ENCODE measurements at regions not wholly inside any gene's neighbourhood (a gene's known extent, or its start where the extent isn't known, plus 50 kb on each side); places are given as distances from the start of the nearest gene placed in this dataset.

- 86 to 97% methylated on average over 1 of the region's 1 CpG for WGBS, 2 donors
- H3K4me3 ChIP-seq (ENCODE audit: low read length in 2 of 2) = no peak overlapping the region
- DNase-seq = no peak
- no peaks in the 10 kb centered on the region for H3K4me1 ChIP-seq (ENCODE audit: control insufficient read depth in 1 of 2, insufficient read depth in 2 of 2, low read length in 2 of 2)
- intact Hi-C loops (cut with DNase I) = no loop called here
- H3K9me3 ChIP-seq (ENCODE audit: control insufficient read depth, low read length) = no peaks in the 10 kb centered on the region
- H3K27ac ChIP-seq (ENCODE audit: low read depth in 1 of 2, low read length in 2 of 2) = no peak overlapping the region
- ATAC-seq (ENCODE audit: low FRiP score) = no peak
- no peaks in the 10 kb centered on the region for H3K27me3 ChIP-seq (ENCODE audit: control insufficient read depth in 1 of 2, insufficient read depth in 2 of 2, low read length in 1 of 2)
- no peaks in the 10 kb centered on the region for H3K36me3 ChIP-seq (ENCODE audit: control insufficient read depth in 1 of 2, insufficient read depth in 2 of 2, low read length in 1 of 2)
These were observed 529.0 kb downstream of the ANKRD7 start for GRCh38 chr7:118753479-118753878.

- intact Hi-C loops (cut with DNase I) = no loop called here
- H3K4me3 ChIP-seq (ENCODE audit: low read length in 2 of 2) = no peak overlapping the region
- no peaks in the 10 kb centered on the region for H3K27me3 ChIP-seq (ENCODE audit: control insufficient read depth in 1 of 2, insufficient read depth in 2 of 2, low read length in 1 of 2)
- no peaks in the 10 kb centered on the region for H3K9me3 ChIP-seq (ENCODE audit: control insufficient read depth, low read length)
- no peaks in the 10 kb centered on the region for H3K4me1 ChIP-seq (ENCODE audit: control insufficient read depth in 1 of 2, insufficient read depth in 2 of 2, low read length in 2 of 2)
- no peak for ATAC-seq (ENCODE audit: low FRiP score)
- no peaks in the 10 kb centered on the region for H3K36me3 ChIP-seq (ENCODE audit: control insufficient read depth in 1 of 2, insufficient read depth in 2 of 2, low read length in 1 of 2)
- H3K27ac ChIP-seq (ENCODE audit: low read depth in 1 of 2, low read length in 2 of 2) = no peak overlapping the region
- 77 to 79% methylated on average over 3 of the region's 3 CpGs for WGBS, 2 donors
- no peak for DNase-seq
These were observed 530.1 kb downstream of the ANKRD7 start for GRCh38 chr7:118754608-118755007.

- intact Hi-C loops (cut with DNase I) = no loop called here
- Histone ChIP-seq H3K4me1 (ENCODE audit: control insufficient read depth in 1 of 2, insufficient read depth in 2 of 2, low read length in 2 of 2) (no peaks in the 10 kb centered on the region), H3K36me3 (ENCODE audit: control insufficient read depth in 1 of 2, insufficient read depth in 2 of 2, low read length in 1 of 2) (no peaks in the 10 kb centered on the region), H3K27ac (ENCODE audit: low read depth in 1 of 2, low read length in 2 of 2) (no peak overlapping the region), H3K4me3 (ENCODE audit: low read length in 2 of 2) (no peak overlapping the region), H3K9me3 (ENCODE audit: control insufficient read depth, low read length) (no peaks in the 10 kb centered on the region), H3K27me3 (ENCODE audit: control insufficient read depth in 1 of 2, insufficient read depth in 2 of 2, low read length in 1 of 2) (no peaks in the 10 kb centered on the region)
- ATAC-seq (ENCODE audit: low FRiP score) (no peak), DNase-seq (no peak)
- 56 to 70% methylated on average over 3 of the region's 3 CpGs for WGBS, 2 donors
These were observed 530.6 kb downstream of the ANKRD7 start for GRCh38 chr7:118755067-118755625.

- no peak for DNase-seq
- no peaks in the 10 kb centered on the region for H3K36me3 ChIP-seq (ENCODE audit: control insufficient read depth in 1 of 2, insufficient read depth in 2 of 2, low read length in 1 of 2)
- ATAC-seq (ENCODE audit: low FRiP score) = no peak
- H3K9me3 ChIP-seq (ENCODE audit: control insufficient read depth, low read length) = peaks cover 2% of the 10 kb centered on the region
- WGBS, 2 donors = 91 to 94% methylated on average over 3 of the region's 3 CpGs
- H3K27me3 ChIP-seq (ENCODE audit: control insufficient read depth in 1 of 2, insufficient read depth in 2 of 2, low read length in 1 of 2) = no peaks in the 10 kb centered on the region
- H3K4me3 ChIP-seq (ENCODE audit: low read length in 2 of 2) = no peak overlapping the region
- intact Hi-C loops (cut with DNase I) = no loop called here
- H3K4me1 ChIP-seq (ENCODE audit: control insufficient read depth in 1 of 2, insufficient read depth in 2 of 2, low read length in 2 of 2) = no peaks in the 10 kb centered on the region
- no peak overlapping the region for H3K27ac ChIP-seq (ENCODE audit: low read depth in 1 of 2, low read length in 2 of 2)
These were observed 532.6 kb downstream of the ANKRD7 start for GRCh38 chr7:118757066-118757465.

- no peak for ATAC-seq (ENCODE audit: low FRiP score)
These were observed 534.1 kb downstream of the ANKRD7 start for GRCh38 chr7:118758582-118758981.

GRCh38 chr7:118759921-118760320 is 535.4 kb downstream of the ANKRD7 start:
- Histone ChIP-seq H3K27me3 (ENCODE audit: control insufficient read depth in 1 of 2, insufficient read depth in 2 of 2, low read length in 1 of 2) (no peaks in the 10 kb centered on the region), H3K9me3 (ENCODE audit: control insufficient read depth, low read length) (peaks cover 2% of the 10 kb centered on the region), H3K4me1 (ENCODE audit: control insufficient read depth in 1 of 2, insufficient read depth in 2 of 2, low read length in 2 of 2) (no peaks in the 10 kb centered on the region), H3K27ac (ENCODE audit: low read depth in 1 of 2, low read length in 2 of 2) (no peak overlapping the region), H3K36me3 (ENCODE audit: control insufficient read depth in 1 of 2, insufficient read depth in 2 of 2, low read length in 1 of 2) (no peaks in the 10 kb centered on the region), H3K4me3 (ENCODE audit: low read length in 2 of 2) (no peak overlapping the region)
- intact Hi-C loops (cut with DNase I) = no loop called here
- ATAC-seq (ENCODE audit: low FRiP score) (no peak), DNase-seq (no peak)

More at GRCh38 chr7:118758582-118758981, 534.1 kb downstream of the ANKRD7 start:
- no peak overlapping the region for H3K27ac ChIP-seq (ENCODE audit: low read depth in 1 of 2, low read length in 2 of 2)
- no peaks in the 10 kb centered on the region for H3K4me1 ChIP-seq (ENCODE audit: control insufficient read depth in 1 of 2, insufficient read depth in 2 of 2, low read length in 2 of 2)
- DNase-seq = no peak
- intact Hi-C loops (cut with DNase I) = no loop called here
- H3K36me3 ChIP-seq (ENCODE audit: control insufficient read depth in 1 of 2, insufficient read depth in 2 of 2, low read length in 1 of 2) = no peaks in the 10 kb centered on the region
- H3K4me3 ChIP-seq (ENCODE audit: low read length in 2 of 2) = no peak overlapping the region
- no peaks in the 10 kb centered on the region for H3K27me3 ChIP-seq (ENCODE audit: control insufficient read depth in 1 of 2, insufficient read depth in 2 of 2, low read length in 1 of 2)
- H3K9me3 ChIP-seq (ENCODE audit: control insufficient read depth, low read length) = peaks cover 2% of the 10 kb centered on the region

- Histone ChIP-seq H3K27me3 (ENCODE audit: control insufficient read depth in 1 of 2, insufficient read depth in 2 of 2, low read length in 1 of 2) (no peaks in the 10 kb centered on the region), H3K27ac (ENCODE audit: low read depth in 1 of 2, low read length in 2 of 2) (no peak overlapping the region), H3K36me3 (ENCODE audit: control insufficient read depth in 1 of 2, insufficient read depth in 2 of 2, low read length in 1 of 2) (no peaks in the 10 kb centered on the region), H3K4me3 (ENCODE audit: low read length in 2 of 2) (no peak overlapping the region), H3K4me1 (ENCODE audit: control insufficient read depth in 1 of 2, insufficient read depth in 2 of 2, low read length in 2 of 2) (no peaks in the 10 kb centered on the region), H3K9me3 (ENCODE audit: control insufficient read depth, low read length) (peaks cover 2% of the 10 kb centered on the region)
- ATAC-seq (ENCODE audit: low FRiP score) = no peak
- 81 to 82% methylated on average over 2 of the region's 2 CpGs for WGBS, 2 donors
- no peak for DNase-seq
- intact Hi-C loops (cut with DNase I) = no loop called here
These were observed 537.9 kb downstream of the ANKRD7 start for GRCh38 chr7:118762451-118762850.

- ATAC-seq (ENCODE audit: low FRiP score) = no peak
- Histone ChIP-seq H3K9me3 (ENCODE audit: control insufficient read depth, low read length) (peaks cover 2% of the 10 kb centered on the region), H3K4me3 (ENCODE audit: low read length in 2 of 2) (no peak overlapping the region), H3K27ac (ENCODE audit: low read depth in 1 of 2, low read length in 2 of 2) (no peak overlapping the region), H3K4me1 (ENCODE audit: control insufficient read depth in 1 of 2, insufficient read depth in 2 of 2, low read length in 2 of 2) (no peaks in the 10 kb centered on the region), H3K27me3 (ENCODE audit: control insufficient read depth in 1 of 2, insufficient read depth in 2 of 2, low read length in 1 of 2) (no peaks in the 10 kb centered on the region), H3K36me3 (ENCODE audit: control insufficient read depth in 1 of 2, insufficient read depth in 2 of 2, low read length in 1 of 2) (no peaks in the 10 kb centered on the region)
- 77 to 86% methylated on average over 4 of the region's 4 CpGs for WGBS, 2 donors
- intact Hi-C loops (cut with DNase I) = no loop called here
- DNase-seq = no peak
These were observed 539.7 kb downstream of the ANKRD7 start for GRCh38 chr7:118764221-118764620.

- Histone ChIP-seq H3K9me3 (ENCODE audit: control insufficient read depth, low read length) (no peaks in the 10 kb centered on the region), H3K27me3 (ENCODE audit: control insufficient read depth in 1 of 2, insufficient read depth in 2 of 2, low read length in 1 of 2) (no peaks in the 10 kb centered on the region), H3K36me3 (ENCODE audit: control insufficient read depth in 1 of 2, insufficient read depth in 2 of 2, low read length in 1 of 2) (no peaks in the 10 kb centered on the region), H3K4me1 (ENCODE audit: control insufficient read depth in 1 of 2, insufficient read depth in 2 of 2, low read length in 2 of 2) (no peaks in the 10 kb centered on the region), H3K4me3 (ENCODE audit: low read length in 2 of 2) (no peak overlapping the region), H3K27ac (ENCODE audit: low read depth in 1 of 2, low read length in 2 of 2) (no peak overlapping the region)
- no peak for DNase-seq
- intact Hi-C loops (cut with DNase I) = no loop called here
- ATAC-seq (ENCODE audit: low FRiP score) = no peak
These were observed 547.2 kb downstream of the ANKRD7 start for GRCh38 chr7:118771672-118772071.

All from aorta (tissue), 5 donors.